Endothelial cell of umbilical vein (primary cell): ENCODE measurements at regions not wholly inside any gene's neighbourhood (a gene's known extent, or its start where the extent isn't known, plus 50 kb on each side); places are given as distances from the start of the nearest gene placed in this dataset.

Experiments
- BruUV-seq: library from RNA; stranded (reverse); fragments of 400-500 nt; replicated peaks from 2 replicates; lab custom pipeline; 2021; lab: Mats Ljungman, UMichigan
- CTCF ChIA-PET: fragments of 300-600, 350-600 bp; sonication (Branson Sonifier 250); formaldehyde crosslinking; loops from one replicate; lab custom pipeline; 2021; ENCODE audit warnings: antibody characterized with exemption, inconsistent platforms; lab: Charles Lee
- POLR2A ChIA-PET: fragments of 300-600, 350-600 bp; sonication (Branson Sonifier 250); formaldehyde crosslinking; loops from one replicate; lab custom pipeline; 2021; ENCODE audit warnings: antibody characterized with exemption, inconsistent platforms; lab: Charles Lee
- DNase-seq: peaks from one replicate; pipeline ENCODE4 v3.0.0-alpha.2; 2011; ENCODE audit warnings: low read depth, low spot score
- FAIRE-seq: peaks from 2 replicates; lab custom pipeline; 2011; peaks lifted over from hg19 to GRCh38; lab: Jason Lieb, UNC
- H2AFZ ChIP-seq: 2 replicates; pipeline ENCODE4 v1.6.0; 2012; ENCODE audit warnings: low read depth, low read length, control low read depth, inconsistent platforms
- H3K27ac ChIP-seq: 2 replicates; pipeline ENCODE4 v1.5.1; 2011; ENCODE audit warnings: low read depth, mild to moderate bottlenecking, control low read depth, low read length, moderate library complexity; ENCODE audit not compliant: insufficient read depth
- H3K27me3 ChIP-seq, 2 experiments: 2 replicates each; pipeline versions ENCODE4 v1.6.0 to v1.6.1; 2011; ENCODE audit warnings: low read length in 2 of 2, mixed read lengths in 1 of 2; ENCODE audit not compliant: control insufficient read depth in 2 of 2, insufficient read depth in 2 of 2
- H3K36me3 ChIP-seq, 2 experiments: 2 replicates in 1 of 2; 3 replicates in 1 of 2; pipeline ENCODE4 v1.5.1; 2011; ENCODE audit warnings: low read length in 2 of 2, mild to moderate bottlenecking in 1 of 2, moderate library complexity in 1 of 2; ENCODE audit not compliant: control insufficient read depth in 2 of 2, insufficient read depth in 2 of 2; ENCODE audit errors: extremely low read depth in 1 of 2
- H3K4me1 ChIP-seq: 3 replicates; pipeline ENCODE4 v1.5.1; 2011; ENCODE audit warnings: mild to moderate bottlenecking, low read length; ENCODE audit not compliant: control insufficient read depth, insufficient read depth; ENCODE audit errors: extremely low read depth
- H3K4me2 ChIP-seq: 2 replicates; pipeline ENCODE4 v1.6.1; 2011; ENCODE audit warnings: low read length, control low read depth, mixed read lengths; ENCODE audit not compliant: insufficient read depth
- H3K4me3 ChIP-seq, 3 experiments: fragments of 200-600 bp in 1 of 3; sonication (generic), shearing (Covaris generic) in 1 of 3; replicated peaks in 1 of 3; 2 replicates each; pipeline ENCODE4 v1.5.1; 2011 to 2016; ENCODE audit warnings: control low read depth in 3 of 3, low read length in 3 of 3, mild to moderate bottlenecking in 2 of 3, inconsistent platforms in 1 of 3, low read depth in 1 of 3, moderate library complexity in 1 of 3; ENCODE audit not compliant: insufficient read depth in 1 of 3
- H3K79me2 ChIP-seq: 2 replicates; pipeline ENCODE4 v1.6.0; 2012; ENCODE audit warnings: low read length, inconsistent platforms; ENCODE audit not compliant: control insufficient read depth, insufficient read depth
- H3K9ac ChIP-seq: replicated peaks from 2 replicates; pipeline ENCODE3; 2011; ENCODE audit warnings: low read length, control low read depth; ENCODE audit not compliant: insufficient read depth; ENCODE audit errors: extremely low read depth
- H3K9me1 ChIP-seq: replicated peaks from 3 replicates; pipeline ENCODE4 v1.6.0; 2011; ENCODE audit warnings: mild to moderate bottlenecking, low read length; ENCODE audit not compliant: control insufficient read depth, insufficient read depth; ENCODE audit errors: extremely low read depth
- H3K9me3 ChIP-seq: replicated peaks from 2 replicates; pipeline ENCODE4 v1.5.1; 2012; ENCODE audit warnings: low read length, inconsistent platforms; ENCODE audit not compliant: control insufficient read depth, insufficient read depth
- H4K20me1 ChIP-seq: replicated peaks from 2 replicates; pipeline ENCODE3; 2011; ENCODE audit warnings: mild to moderate bottlenecking, low read length; ENCODE audit not compliant: control insufficient read depth, insufficient read depth; ENCODE audit errors: extremely low read depth
- CTCF ChIP-seq, 2 donors: IDR thresholded peaks; 1 replicate in 1 of 2; 2 replicates in 1 of 2; pipeline ENCODE4 v1.5.1; 2011; ENCODE audit warnings: low read length in 2 of 2, mild to moderate bottlenecking in 2 of 2, moderate library complexity in 2 of 2, control low read depth in 1 of 2, inconsistent platforms in 1 of 2, low read depth in 1 of 2; ENCODE audit not compliant: insufficient read depth in 1 of 2; ENCODE audit errors: extremely low read depth in 1 of 2
- EZH2 ChIP-seq: IDR thresholded peaks from 2 replicates; pipeline ENCODE4 v1.6.1; 2012; ENCODE audit warnings: borderline replicate concordance, low read depth, mild to moderate bottlenecking, moderate library complexity, low read length, inconsistent platforms; ENCODE audit not compliant: severe bottlenecking
- FOS ChIP-seq: IDR thresholded peaks from 2 replicates; pipeline ENCODE4 v1.6.1; 2011; ENCODE audit warnings: mild to moderate bottlenecking, low read length, moderate library complexity, borderline replicate concordance; ENCODE audit not compliant: insufficient read depth
- GATA2 ChIP-seq: IDR thresholded peaks from 2 replicates; pipeline ENCODE4 v1.7.0; 2011; ENCODE audit warnings: low read depth, mild to moderate bottlenecking, moderate library complexity, mixed read lengths, low read length; ENCODE audit not compliant: insufficient read length, insufficient read depth
- JUN ChIP-seq: IDR thresholded peaks from 2 replicates; pipeline ENCODE4 v1.6.1; 2011; ENCODE audit warnings: borderline replicate concordance, low read depth; ENCODE audit not compliant: insufficient read length, insufficient read depth
- MAX ChIP-seq: IDR thresholded peaks from 2 replicates; pipeline ENCODE4 v1.6.1; 2011; ENCODE audit not compliant: insufficient read depth, insufficient read length
- MYC ChIP-seq: IDR thresholded peaks from one replicate; pipeline ENCODE4 v1.6.1; 2011; ENCODE audit warnings: mild to moderate bottlenecking, low read depth, low read length
- POLR2A ChIP-seq: IDR thresholded peaks from 2 replicates; pipeline ENCODE4 v1.6.1; 2012; ENCODE audit warnings: low read depth, mild to moderate bottlenecking, control low read depth, low read length
- POLR2AphosphoS5 ChIP-seq: IDR thresholded peaks from 2 replicates; pipeline ENCODE4 v1.6.1; 2012; ENCODE audit warnings: low read depth, mild to moderate bottlenecking, control low read depth, low read length, moderate library complexity; ENCODE audit not compliant: insufficient read depth
- dilution Hi-C: fragments of 300-500 bp; cut with MboI; formaldehyde crosslinking; loops from one replicate; pipeline ENCODE4 v1.15.0; 2019; ENCODE audit warnings: low sequenced_read_pairs; ENCODE audit not compliant: extremely low pct_ligation_motif_present
- intact Hi-C: fragments of 100-400 bp; cut with micrococcal nuclease; formaldehyde crosslinking; loops from one replicate; pipeline ENCODE4 v1.10.0; 2022

- BruUV-seq = no TSS peak
- dilution Hi-C loops = no loop called here
Measured at GRCh38 chr5:3284506-3284905, 311.1 kb upstream of the IRX1 start.

GRCh38 chr5:3282841-3283240 lies 312.8 kb upstream of the IRX1 start:
- Histone ChIP-seq H2AFZ (no peak overlapping the region), H3K27ac (no peak overlapping the region), H3K9me1 (no peaks in the 10 kb centered on the region), H4K20me1 (no peaks in the 10 kb centered on the region), H3K4me3 (no peak overlapping the region), H3K27me3 (no peaks in the 10 kb centered on the region), H3K79me2 (no peaks in the 10 kb centered on the region), H3K9ac (no peak overlapping the region), H3K4me2 (no peak overlapping the region), H3K4me1 (no peaks in the 10 kb centered on the region), H3K9me3 (no peaks in the 10 kb centered on the region), H3K36me3 (no peaks in the 10 kb centered on the region)
- intact Hi-C loops = no loop called here
- ChIA-PET POLR2A (no interaction called here), CTCF (no interaction called here)
- DNase-seq = no peak
- dilution Hi-C loops = no loop called here
- no TSS peak for BruUV-seq
- FAIRE-seq = no peak
- TF ChIP-seq JUN (no peak), FOS (no peak), EZH2 (no peak), GATA2 (no peak), POLR2AphosphoS5 (no peak), POLR2A (no peak), CTCF (IDR thresholded peaks at IDR 0.05; ENCODE audit: extremely low read depth in 1 of 2, insufficient read depth in 1 of 2, low read depth in 1 of 2, low read length in 2 of 2) (no peak), MYC (no peak), MAX (no peak)

More at GRCh38 chr5:3284506-3284905, 311.1 kb upstream of the IRX1 start:
- Histone ChIP-seq H3K27ac (no peak overlapping the region), H3K4me1 (no peaks in the 10 kb centered on the region), H3K9ac (no peak overlapping the region), H3K9me3 (no peaks in the 10 kb centered on the region), H3K9me1 (no peaks in the 10 kb centered on the region), H4K20me1 (no peaks in the 10 kb centered on the region), H3K36me3 (no peaks in the 10 kb centered on the region), H2AFZ (no peak overlapping the region), H3K79me2 (no peaks in the 10 kb centered on the region), H3K4me3 (no peak overlapping the region), H3K4me2 (no peak overlapping the region), H3K27me3 (no peaks in the 10 kb centered on the region)
- ChIA-PET POLR2A (no interaction called here), CTCF (no interaction called here)
- no peak for FAIRE-seq
- no peak for DNase-seq
- TF ChIP-seq MYC = no peak
- TF ChIP-seq POLR2AphosphoS5 = no peak
- no peak for TF ChIP-seq JUN
- intact Hi-C loops = no loop called here
